ENCODE measurements at regions not wholly inside any gene's neighbourhood (a gene's known extent, or its start where the extent isn't known, plus 50 kb on each side); places are given as distances from the start of the nearest gene placed in this dataset.

- TF ChIP-seq POLR2A (IDR thresholded peaks at IDR 0.05) = no peak
- TF ChIP-seq, protein P1, sequence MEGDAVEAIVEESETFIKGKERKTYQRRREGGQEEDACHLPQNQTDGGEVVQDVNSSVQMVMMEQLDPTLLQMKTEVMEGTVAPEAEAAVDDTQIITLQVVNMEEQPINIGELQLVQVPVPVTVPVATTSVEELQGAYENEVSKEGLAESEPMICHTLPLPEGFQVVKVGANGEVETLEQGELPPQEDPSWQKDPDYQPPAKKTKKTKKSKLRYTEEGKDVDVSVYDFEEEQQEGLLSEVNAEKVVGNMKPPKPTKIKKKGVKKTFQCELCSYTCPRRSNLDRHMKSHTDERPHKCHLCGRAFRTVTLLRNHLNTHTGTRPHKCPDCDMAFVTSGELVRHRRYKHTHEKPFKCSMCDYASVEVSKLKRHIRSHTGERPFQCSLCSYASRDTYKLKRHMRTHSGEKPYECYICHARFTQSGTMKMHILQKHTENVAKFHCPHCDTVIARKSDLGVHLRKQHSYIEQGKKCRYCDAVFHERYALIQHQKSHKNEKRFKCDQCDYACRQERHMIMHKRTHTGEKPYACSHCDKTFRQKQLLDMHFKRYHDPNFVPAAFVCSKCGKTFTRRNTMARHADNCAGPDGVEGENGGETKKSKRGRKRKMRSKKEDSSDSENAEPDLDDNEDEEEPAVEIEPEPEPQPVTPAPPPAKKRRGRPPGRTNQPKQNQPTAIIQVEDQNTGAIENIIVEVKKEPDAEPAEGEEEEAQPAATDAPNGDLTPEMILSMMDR (IDR thresholded peaks at IDR 0.05 in 4 of 5, conservative IDR thresholded peaks at IDR 0.05 in 1 of 5) = no peak
Measured at GRCh38 chr2:195586062-195586714, 70.8 kb upstream of the SLC39A10 start.
